ENCODE measurements at regions not wholly inside any gene's neighbourhood (a gene's known extent, or its start where the extent isn't known, plus 50 kb on each side); places are given as distances from the start of the nearest gene placed in this dataset.

DNA sequence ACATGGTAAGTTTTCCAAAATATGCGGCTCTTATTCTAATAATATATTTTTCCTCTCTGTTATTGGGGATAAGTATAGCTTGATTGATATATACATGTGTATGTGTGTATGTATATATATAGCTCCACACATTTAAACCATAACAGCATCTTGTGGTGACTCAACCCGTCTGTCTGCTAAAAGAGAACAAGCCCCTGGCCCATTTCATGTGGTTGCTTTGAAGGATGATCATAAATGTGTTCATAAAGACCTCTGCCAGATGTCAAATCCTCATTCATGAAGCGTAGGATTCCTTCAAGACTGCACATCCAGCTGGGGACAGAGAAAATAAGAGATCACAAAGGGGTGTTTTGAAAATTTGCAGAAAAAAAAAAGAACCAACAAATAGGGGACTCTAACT, 79.3 kb downstream of the RHOB start:
- TF ChIP-seq EP300 (IDR thresholded peaks at IDR 0.05): no peak
- TF ChIP-seq, protein P1, sequence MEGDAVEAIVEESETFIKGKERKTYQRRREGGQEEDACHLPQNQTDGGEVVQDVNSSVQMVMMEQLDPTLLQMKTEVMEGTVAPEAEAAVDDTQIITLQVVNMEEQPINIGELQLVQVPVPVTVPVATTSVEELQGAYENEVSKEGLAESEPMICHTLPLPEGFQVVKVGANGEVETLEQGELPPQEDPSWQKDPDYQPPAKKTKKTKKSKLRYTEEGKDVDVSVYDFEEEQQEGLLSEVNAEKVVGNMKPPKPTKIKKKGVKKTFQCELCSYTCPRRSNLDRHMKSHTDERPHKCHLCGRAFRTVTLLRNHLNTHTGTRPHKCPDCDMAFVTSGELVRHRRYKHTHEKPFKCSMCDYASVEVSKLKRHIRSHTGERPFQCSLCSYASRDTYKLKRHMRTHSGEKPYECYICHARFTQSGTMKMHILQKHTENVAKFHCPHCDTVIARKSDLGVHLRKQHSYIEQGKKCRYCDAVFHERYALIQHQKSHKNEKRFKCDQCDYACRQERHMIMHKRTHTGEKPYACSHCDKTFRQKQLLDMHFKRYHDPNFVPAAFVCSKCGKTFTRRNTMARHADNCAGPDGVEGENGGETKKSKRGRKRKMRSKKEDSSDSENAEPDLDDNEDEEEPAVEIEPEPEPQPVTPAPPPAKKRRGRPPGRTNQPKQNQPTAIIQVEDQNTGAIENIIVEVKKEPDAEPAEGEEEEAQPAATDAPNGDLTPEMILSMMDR (IDR thresholded peaks at IDR 0.05): no peak
